Renal cortical epithelial cell (primary cell): ENCODE measurements at regions not wholly inside any gene's neighbourhood (a gene's known extent, or its start where the extent isn't known, plus 50 kb on each side); places are given as distances from the start of the nearest gene placed in this dataset.

Experiments used
- DNase-seq: peaks from one replicate; pipeline ENCODE4 v3.0.0-alpha.2; 2011; ENCODE audit warnings: low read depth

- no peak for DNase-seq
Measured at GRCh38 chr4:159041054-159042034, 61.5 kb upstream of the RAPGEF2 start.

GRCh38 chr4:159042097-159042605, 60.7 kb upstream of the RAPGEF2 start:
- DNase-seq, result peak; percentile 25

- DNase-seq, result no peak
Measured at GRCh38 chr4:159042868-159043267, 60.0 kb upstream of the RAPGEF2 start.

- DNase-seq, result no peak
Measured at GRCh38 chr4:159043861-159044260, 59.0 kb upstream of the RAPGEF2 start.

GRCh38 chr4:159045321-159045720, 57.6 kb upstream of the RAPGEF2 start:
- no peak for DNase-seq

GRCh38 chr4:159046683-159047082, 56.2 kb upstream of the RAPGEF2 start:
- no peak for DNase-seq

- DNase-seq, result peak; percentile 13
Measured at GRCh38 chr4:159047478-159048165, 55.3 kb upstream of the RAPGEF2 start.

- peak; percentile 74 for DNase-seq
Measured at GRCh38 chr4:159048166-159048886, 54.6 kb upstream of the RAPGEF2 start.

GRCh38 chr4:159049780-159050375, 53.0 kb upstream of the RAPGEF2 start:
- DNase-seq, result no peak

GRCh38 chr4:159051245-159052071, 51.4 kb upstream of the RAPGEF2 start:
- peak; percentile 21 for DNase-seq

- no peak for DNase-seq
Measured at GRCh38 chr4:159052315-159052714, 50.6 kb upstream of the RAPGEF2 start.
